ENCODE measurements at regions not wholly inside any gene's neighbourhood (a gene's known extent, or its start where the extent isn't known, plus 50 kb on each side); places are given as distances from the start of the nearest gene placed in this dataset.

DNA sequence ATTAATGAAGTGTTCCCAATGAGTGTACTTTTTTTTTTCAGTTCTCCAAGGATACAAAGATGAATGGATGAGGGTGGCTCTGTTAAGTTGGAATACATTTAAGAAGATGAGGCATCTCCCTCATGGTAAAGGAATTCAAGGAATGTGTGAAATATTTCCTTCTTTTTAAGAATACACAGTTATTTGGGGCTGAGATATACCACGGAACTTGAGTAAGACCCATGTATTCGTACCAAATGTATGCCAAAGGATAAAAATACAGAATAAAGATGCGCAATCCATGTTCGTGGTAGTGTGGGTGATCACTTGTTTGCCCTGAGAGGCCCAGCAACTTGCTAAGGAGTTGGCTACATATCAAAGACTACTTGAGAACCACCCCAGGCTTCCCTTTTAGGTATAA, 164.2 kb upstream of the TCF21 start:
- WGBS, result 89% methylated on average over 4 of the region's 4 CpGs
- Histone ChIP-seq H3K27ac (no peak overlapping the region), H3K4me3 (no peak overlapping the region), H3K36me3 (no peaks in the 10 kb centered on the region), H3K4me1 (replicated peaks) (no peaks in the 10 kb centered on the region), H3K9me3 (no peaks in the 10 kb centered on the region), H3K27me3 (replicated peaks; ENCODE audit: insufficient read depth) (no peaks in the 10 kb centered on the region)
- DNase-seq (ENCODE audit: low spot score), result no peak
- intact Hi-C loops (cut with DNase I), result no loop called here
- no peak for TF ChIP-seq POLR2A (IDR thresholded peaks at IDR 0.05)
- TF ChIP-seq POLR2AphosphoS5 (IDR thresholded peaks at IDR 0.05), result no peak

DNA sequence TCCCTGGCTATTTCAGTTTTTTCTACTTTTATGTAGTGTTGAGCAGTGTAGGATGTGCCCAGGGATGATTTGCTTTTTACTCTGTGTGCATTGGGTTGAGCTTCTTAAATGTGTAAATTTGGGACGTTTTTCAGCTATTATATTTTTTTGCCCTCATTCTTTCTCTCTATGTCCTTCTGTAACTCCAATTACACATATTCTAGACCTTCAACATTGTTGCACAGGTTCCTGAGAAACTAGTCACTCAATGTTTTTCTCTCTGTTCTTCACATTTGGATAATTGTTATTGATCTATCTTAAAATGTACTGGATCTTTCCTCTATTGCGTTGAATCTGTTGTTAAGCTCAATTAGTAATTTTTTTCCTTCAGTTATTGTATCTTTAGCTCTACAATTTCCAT, 162.7 kb upstream of the TCF21 start:
- intact Hi-C loops (cut with DNase I), result no loop called here
- H3K36me3 ChIP-seq, result no peaks in the 10 kb centered on the region
- H3K27ac ChIP-seq, result no peak overlapping the region
- TF ChIP-seq POLR2AphosphoS5 (IDR thresholded peaks at IDR 0.05) (no peak), POLR2A (IDR thresholded peaks at IDR 0.05) (no peak)
- TF ChIP-seq, protein P1, sequence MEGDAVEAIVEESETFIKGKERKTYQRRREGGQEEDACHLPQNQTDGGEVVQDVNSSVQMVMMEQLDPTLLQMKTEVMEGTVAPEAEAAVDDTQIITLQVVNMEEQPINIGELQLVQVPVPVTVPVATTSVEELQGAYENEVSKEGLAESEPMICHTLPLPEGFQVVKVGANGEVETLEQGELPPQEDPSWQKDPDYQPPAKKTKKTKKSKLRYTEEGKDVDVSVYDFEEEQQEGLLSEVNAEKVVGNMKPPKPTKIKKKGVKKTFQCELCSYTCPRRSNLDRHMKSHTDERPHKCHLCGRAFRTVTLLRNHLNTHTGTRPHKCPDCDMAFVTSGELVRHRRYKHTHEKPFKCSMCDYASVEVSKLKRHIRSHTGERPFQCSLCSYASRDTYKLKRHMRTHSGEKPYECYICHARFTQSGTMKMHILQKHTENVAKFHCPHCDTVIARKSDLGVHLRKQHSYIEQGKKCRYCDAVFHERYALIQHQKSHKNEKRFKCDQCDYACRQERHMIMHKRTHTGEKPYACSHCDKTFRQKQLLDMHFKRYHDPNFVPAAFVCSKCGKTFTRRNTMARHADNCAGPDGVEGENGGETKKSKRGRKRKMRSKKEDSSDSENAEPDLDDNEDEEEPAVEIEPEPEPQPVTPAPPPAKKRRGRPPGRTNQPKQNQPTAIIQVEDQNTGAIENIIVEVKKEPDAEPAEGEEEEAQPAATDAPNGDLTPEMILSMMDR (IDR thresholded peaks at IDR 0.05), result no peak
- H3K4me3 ChIP-seq, result no peak overlapping the region
- no peaks in the 10 kb centered on the region for H3K9me3 ChIP-seq
- H3K27me3 ChIP-seq (replicated peaks; ENCODE audit: insufficient read depth), result no peaks in the 10 kb centered on the region
- WGBS, result 92% methylated on average over 2 of the region's 2 CpGs
- no peaks in the 10 kb centered on the region for H3K4me1 ChIP-seq (replicated peaks)
- no peak for DNase-seq (ENCODE audit: low spot score)

DNA sequence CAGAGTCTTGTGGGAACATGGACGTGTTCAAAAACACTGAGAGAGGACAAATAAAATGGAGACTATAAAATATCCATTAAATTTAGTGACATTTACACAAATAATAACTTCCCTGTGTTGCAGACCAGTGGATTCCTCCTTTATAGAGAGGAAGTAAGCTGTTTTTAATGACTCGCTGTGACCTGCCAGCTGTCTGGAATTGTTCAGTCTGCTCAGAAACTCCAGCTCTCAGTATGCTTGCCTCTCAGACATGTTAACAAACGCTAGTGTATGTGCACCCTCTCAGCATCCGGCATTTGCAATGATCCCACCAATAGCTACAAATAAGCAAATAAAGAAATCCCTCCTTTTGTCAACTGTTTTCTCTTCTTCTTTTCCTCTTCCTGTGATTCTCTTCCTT, 158.0 kb upstream of the TCF21 start:
- no peak for DNase-seq (ENCODE audit: low spot score)
- no peaks in the 10 kb centered on the region for H3K4me1 ChIP-seq (replicated peaks)
- 7% methylated on average over 4 of the region's 4 CpGs for WGBS
- H3K27me3 ChIP-seq (replicated peaks; ENCODE audit: insufficient read depth), result no peaks in the 10 kb centered on the region
- no peak for TF ChIP-seq POLR2AphosphoS5 (IDR thresholded peaks at IDR 0.05)
- TF ChIP-seq, protein P1 (IDR thresholded peaks at IDR 0.05), result no peak
- no peak overlapping the region for H3K27ac ChIP-seq
- H3K36me3 ChIP-seq, result no peaks in the 10 kb centered on the region
- no peak overlapping the region for H3K4me3 ChIP-seq
- intact Hi-C loops (cut with DNase I), result no loop called here
- H3K9me3 ChIP-seq, result no peaks in the 10 kb centered on the region

DNA sequence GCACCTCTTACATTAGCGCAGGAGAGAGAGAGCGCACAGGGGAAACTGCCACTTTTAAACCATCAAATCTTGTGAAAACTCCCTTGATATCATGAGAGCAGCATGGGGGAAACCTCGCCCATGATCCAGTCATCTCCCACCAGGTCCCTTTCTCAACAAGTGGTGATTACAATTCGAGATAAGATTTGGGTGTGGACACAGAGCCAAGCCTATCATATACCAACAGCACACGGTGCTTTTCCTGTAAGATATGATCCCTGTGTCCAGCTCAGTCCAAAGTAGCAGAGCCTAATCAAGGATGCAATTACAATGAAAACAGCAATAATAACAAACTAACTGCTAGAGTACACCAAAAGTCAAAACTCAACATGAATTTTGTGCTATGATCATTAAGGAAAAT, 148.7 kb upstream of the TCF21 start:
- Histone ChIP-seq H3K9me3 (no peaks in the 10 kb centered on the region), H3K36me3 (no peaks in the 10 kb centered on the region), H3K4me1 (replicated peaks) (no peaks in the 10 kb centered on the region), H3K27me3 (replicated peaks; ENCODE audit: insufficient read depth) (no peaks in the 10 kb centered on the region), H3K4me3 (no peak overlapping the region), H3K27ac (no peak overlapping the region)
- DNase-seq (ENCODE audit: low spot score), result no peak
- intact Hi-C loops (cut with DNase I), result no loop called here
- 88% methylated on average over 5 of the region's 5 CpGs for WGBS
- TF ChIP-seq POLR2AphosphoS5 (IDR thresholded peaks at IDR 0.05) (no peak), POLR2A (IDR thresholded peaks at IDR 0.05) (no peak)
- TF ChIP-seq, protein P1 (IDR thresholded peaks at IDR 0.05), result no peak

DNA sequence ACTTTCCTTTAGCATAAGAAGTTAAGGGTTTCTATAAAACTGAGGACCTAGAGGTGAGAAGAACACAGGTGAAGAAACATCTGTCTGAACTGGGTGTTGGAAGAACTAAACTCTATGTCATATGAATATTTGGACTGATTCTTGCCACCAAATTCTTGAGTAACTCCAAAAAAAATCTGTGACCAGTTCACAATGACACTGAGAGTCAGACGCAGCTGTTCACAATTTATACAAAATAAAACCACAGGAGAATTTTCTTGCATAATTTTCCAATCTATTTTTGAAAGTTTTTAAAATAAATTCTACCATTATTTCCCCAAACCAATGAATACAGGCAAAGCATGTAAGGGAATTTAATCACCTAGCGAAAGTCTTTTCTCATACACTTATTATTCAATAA, 148.1 kb upstream of the TCF21 start:
- DNase-seq (ENCODE audit: low spot score), result no peak
- intact Hi-C loops (cut with DNase I), result no loop called here
- Histone ChIP-seq H3K4me1 (replicated peaks) (no peaks in the 10 kb centered on the region), H3K4me3 (no peak overlapping the region), H3K9me3 (no peaks in the 10 kb centered on the region), H3K27ac (no peak overlapping the region), H3K27me3 (replicated peaks; ENCODE audit: insufficient read depth) (no peaks in the 10 kb centered on the region), H3K36me3 (no peaks in the 10 kb centered on the region)
- 84% methylated on average over 2 of the region's 2 CpGs for WGBS
- TF ChIP-seq POLR2A (IDR thresholded peaks at IDR 0.05) (no peak), POLR2AphosphoS5 (IDR thresholded peaks at IDR 0.05) (no peak)
- TF ChIP-seq, protein P1 (IDR thresholded peaks at IDR 0.05), result no peak
